HG02840 (cell line): ENCODE measurements at regions not wholly inside any gene's neighbourhood (a gene's known extent, or its start where the extent isn't known, plus 50 kb on each side); places are given as distances from the start of the nearest gene placed in this dataset.
"Not testable (repeated sequence)": the region's sequence is repeated elsewhere in the genome, so short reads cannot be mapped to it uniquely, and the experiment has no call there.

Source experiments
- ATAC-seq: cut with Tn5 transposase; IDR thresholded peaks from one replicate; pipeline ENCODE4 v1.9.1; 2021; ENCODE audit warnings: mild to moderate bottlenecking, moderate library complexity, moderate number of reproducible peaks; ENCODE audit not compliant: unreplicated experiment, low FRiP score

DNA sequence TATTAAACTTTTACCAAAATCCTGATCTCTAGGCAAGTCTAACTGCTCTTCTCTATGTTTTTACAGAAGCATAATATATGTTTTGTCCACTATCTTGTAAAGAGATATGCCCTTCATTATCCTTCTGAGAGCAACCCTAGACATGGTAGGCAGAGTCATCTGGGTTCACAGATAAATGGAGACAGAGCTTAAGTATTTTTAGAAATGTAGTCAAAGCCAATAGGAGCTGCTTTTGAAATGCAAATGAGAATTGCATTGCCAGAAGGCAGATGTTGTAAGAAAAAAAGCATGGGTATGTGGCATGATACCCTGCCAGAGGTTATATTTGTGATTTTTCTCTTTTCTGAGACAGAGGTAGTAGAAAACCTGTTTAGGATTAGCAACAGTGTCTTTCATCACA is 964.8 kb downstream of the SORCS3 start:
- no peak for ATAC-seq

DNA sequence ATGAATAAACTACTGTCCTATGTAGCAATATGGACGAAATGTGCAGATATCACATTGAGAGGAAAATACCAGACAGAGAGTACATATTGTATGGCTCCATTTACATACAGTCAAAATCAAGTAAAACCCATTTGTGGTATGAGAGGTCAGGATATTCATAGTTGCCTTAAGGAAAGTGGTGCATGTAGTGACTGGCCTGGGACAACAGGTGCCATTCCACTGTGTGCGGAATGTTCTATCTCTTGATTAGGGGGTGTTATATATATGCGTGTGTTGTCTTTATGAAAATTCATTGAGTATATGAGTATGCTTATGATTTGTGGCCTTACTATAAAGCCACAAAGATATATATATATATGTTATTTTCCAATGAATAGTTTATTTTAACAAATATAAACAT is 964.0 kb downstream of the SORCS3 start:
- ATAC-seq: no peak

DNA sequence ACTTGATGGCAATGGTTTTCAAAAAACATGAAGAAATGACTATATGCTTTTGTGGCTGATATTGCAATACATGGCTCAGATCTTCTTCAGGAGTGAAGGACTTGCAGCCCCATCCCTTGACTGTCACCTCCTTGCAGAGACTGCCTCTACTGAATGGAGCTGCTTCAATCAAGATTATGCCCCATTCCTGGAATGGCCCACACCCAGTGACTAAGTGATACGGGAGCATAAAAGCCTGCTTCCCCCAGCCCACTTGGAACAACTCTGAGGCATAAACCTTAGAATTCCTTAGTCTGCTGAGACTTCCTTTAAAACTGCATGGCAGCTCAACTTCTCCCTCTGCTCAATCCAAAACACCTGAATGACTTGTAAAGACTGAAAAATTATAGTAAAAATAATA is 957.1 kb downstream of the SORCS3 start:
- no peak for ATAC-seq

DNA sequence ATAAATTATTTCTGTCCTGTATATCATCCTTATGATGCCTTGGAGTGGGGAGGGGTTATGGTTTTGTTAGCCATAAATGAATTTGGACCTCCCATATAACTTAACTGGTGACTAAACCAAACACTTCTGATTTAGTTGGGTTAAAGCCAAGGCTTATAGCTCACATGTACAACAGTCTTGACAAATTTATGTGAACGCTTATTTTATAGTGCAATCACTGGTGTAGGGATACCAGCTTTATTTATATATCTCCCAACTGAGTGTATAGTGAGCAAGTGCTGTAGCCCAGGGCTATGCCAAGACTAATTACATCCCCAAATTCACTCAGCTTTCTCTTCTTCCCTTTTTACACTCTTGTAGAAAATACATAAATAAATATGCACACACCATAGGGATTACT is 956.2 kb downstream of the SORCS3 start:
- no peak for ATAC-seq

DNA sequence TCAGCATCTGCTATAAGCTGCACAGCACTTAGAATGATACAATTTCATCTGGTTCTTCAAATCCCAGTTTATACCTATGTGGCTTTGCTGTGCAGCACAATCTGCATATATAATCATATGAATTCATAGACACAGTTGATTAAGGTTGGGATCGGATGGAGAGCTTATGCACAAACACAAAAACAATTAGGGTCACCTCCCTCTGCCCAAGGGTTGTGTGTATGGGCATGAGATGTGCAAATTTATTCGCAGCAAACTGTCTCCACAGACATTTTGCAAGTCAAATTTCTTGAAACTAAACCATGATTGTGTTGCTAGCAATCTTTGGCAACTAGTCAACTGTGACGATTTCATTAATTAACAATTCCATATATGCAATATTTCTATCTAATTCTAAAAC is 955.7 kb downstream of the SORCS3 start:
- no peak for ATAC-seq

DNA sequence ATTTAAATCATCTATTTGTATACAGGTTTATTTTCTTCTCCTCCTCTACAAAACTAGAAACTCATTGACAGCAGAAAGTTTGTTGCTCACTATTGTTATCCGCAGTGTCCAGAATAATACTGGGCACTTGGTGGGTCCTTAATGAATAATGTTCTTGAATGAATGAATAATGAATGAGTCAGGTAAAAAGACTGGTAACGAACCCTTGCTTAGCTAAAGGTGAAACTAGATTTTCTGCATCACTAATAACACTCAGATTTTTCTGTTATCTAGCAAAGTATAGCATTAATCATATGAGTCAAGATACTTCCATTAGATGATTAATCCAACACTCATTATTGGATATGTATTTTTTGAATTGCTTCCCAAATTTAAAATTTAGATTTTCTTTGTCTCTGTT is 953.2 kb downstream of the SORCS3 start:
- ATAC-seq: no peak

DNA sequence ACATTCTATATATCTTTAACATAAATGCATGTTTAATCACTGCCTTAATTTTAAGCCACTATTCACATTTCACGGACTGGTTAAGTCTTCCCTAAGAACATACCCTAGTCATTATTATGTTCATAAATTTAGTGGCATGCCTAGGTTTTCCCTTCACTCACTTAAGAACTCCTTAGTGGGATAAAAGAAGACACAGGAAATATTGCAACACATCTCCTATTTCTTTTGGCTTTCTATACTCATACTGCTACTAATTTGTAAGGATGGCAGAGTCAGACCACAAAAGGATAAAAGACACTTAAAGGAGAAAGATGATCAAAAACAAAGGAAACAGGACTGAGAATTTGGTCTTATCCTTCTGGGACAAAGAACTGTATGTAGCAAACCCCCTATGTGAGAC is 951.4 kb downstream of the SORCS3 start:
- ATAC-seq: no peak

DNA sequence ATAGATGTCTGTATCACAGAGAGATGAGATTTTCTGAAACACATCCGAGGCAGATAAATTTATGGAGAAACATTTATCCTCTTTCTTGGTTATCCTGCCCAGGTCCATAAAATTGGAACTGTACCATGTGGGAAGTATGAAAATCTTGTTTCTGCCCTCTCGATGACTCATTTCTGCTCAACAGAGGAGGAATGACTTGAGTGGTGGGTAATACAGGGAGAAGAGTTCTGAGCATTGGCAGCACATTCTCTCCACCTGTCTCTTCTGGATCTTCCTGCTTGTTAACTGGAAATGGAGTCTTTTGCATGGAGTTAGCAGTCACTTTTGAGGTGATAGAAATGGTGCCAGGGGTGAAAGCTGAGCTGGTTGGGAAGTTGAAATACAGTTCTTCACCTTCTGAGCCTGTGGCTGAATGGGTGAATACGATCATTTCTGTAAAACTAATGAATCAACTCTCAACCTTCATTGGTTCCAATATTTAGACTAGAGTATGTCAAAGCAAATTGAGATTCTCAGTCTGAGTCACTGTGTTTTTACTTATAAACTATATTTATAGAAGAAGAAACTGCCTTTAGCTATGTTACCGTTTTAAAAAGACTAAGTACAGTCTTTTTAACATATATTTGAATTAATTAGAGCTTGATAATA is 945.5 kb downstream of the SORCS3 start:
- no peak for ATAC-seq

DNA sequence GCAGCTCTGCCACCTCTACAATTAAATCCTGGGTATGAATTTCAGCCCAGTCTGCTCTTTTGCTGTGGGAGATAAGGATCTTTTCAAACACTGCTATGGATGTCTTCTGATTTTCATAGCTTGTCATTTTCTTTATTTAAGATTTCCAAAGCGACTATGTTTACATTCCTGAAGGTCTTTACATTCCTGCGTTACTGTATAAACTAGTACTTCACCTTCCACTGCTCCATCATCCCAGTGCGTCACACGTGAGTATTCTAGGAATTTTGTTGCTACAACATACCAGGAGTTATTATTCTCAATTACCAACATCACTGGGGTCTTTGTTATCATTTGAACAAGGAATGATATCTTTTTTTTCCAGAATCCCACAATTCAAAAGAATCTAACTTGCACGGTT is 944.7 kb downstream of the SORCS3 start:
- no peak for ATAC-seq

DNA sequence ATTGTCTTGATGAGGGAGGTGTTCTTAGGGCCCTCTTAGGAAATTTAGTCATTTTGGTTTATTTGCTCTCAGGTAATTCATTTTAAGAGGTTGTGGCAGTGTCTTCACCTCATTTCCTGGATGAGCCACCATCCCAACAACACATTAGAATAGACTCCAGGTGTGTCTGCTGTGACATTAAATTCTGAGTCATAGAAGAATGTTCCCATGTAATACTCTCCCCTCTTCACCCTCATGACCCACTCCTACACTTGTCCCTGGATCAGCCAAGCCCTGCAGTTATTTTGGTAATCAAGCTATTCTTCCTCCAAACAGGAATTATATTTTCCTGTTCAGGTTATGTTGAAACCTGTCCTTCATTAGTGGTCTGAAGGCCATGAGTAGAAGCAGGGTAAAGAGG is 944.1 kb downstream of the SORCS3 start:
- ATAC-seq: no peak

DNA sequence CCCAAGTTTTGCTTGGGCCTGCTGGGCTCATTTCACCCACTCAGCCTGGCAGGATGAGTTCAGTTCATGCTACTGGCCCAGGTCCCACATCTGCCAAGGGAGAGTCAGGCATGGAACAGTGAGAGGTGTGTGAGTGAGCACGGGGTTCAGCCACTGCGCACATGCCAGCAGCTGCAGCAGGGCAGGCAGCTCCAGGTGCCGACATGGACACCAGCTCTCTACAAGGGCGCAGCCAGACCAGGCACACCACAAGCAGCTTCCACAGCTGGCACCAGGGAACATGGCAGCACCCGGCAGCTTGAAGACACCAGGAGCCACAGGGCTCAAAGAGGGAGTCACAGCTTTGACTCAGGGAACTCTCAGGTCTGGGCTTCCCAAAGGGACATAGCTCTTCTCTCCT is 938.0 kb downstream of the SORCS3 start:
- ATAC-seq: no peak

DNA sequence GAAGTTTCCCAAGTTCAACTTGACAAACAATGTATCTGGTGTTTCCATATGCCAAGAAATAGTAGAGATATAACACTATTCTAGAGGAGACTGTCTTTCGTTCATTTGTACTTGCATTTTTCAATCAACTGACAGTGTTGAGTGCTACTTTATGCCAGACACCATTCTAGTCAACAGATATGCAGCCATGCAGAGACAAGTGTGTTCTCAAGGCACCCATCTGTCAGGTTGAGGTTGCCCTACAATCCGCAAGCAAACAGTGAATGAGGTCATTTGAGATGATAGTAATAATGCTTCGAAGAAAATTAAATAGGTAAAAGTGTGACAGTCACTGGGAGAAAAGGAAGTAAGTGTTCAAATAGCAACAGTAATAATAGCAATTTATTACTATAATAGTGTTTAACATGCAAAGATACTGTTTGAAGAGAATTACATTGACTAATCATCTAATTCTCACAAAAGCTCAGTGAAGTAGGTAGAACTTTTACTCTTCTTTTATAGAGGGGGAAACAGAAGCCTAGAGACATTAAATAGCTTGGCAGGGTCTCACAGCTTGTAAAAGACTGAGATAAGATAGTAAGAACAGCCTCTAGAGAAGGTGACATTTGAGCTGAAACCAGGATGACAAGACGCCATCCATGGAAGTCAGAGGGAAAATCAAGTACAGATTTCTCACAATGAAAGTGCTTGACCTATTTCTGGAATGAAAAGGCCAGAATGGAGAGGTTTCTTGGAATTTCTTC is 936.9 kb downstream of the SORCS3 start:
- ATAC-seq: no peak

DNA sequence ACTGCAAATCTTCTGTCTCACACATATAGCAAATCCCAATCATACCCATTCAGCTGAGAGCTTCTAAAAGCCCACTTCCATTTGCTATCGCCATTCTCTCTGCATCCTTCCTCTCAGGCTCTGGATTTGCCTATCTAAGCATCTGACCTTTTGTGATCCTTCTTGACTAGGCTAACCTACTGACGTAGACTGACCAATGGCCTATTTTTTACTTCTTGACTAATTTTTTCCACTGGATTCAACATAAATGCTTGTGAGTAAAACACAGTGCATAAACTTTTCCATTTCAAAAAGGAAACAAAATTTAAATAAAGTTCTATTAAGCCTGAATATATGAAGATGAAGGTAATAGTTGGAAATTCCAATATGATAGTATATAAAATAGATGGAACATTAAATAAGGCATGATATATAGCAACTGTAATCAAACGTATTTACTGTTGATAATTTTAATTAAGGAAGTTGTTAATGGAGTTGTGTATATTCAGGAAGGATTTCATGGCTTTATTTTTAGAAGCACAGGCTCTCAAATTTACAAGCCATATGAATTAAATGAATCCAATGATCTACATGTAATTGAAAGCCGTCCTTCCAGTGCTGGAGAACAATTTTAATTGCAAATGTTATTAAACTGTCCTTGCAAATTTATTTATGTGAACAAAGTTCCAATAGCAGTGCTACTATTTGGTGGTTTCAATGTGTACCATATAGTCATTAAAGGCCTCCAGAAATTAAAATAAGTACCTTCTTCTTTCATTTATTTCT is 918.4 kb downstream of the SORCS3 start:
- no peak for ATAC-seq

DNA sequence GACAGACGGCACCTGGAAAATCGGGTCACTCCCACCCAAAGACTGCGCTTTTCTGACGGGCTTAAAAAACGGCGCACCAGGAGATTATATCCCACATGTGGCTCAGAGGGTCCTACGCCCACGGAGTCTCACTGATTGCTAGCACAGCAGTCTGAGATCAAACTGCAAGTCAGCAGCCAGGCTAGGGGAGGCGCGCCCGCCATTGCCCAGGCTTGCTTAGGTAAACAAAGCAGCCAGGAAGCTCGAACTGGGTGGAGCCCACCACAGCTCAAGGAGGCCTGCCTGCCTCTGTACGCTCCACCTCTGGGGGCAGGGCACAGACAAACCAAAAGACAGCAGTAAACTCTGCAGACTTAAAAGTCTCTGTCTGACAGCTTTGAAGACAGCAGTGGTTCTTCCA is 909.4 kb downstream of the SORCS3 start:
- ATAC-seq: not testable (repeated sequence)

DNA sequence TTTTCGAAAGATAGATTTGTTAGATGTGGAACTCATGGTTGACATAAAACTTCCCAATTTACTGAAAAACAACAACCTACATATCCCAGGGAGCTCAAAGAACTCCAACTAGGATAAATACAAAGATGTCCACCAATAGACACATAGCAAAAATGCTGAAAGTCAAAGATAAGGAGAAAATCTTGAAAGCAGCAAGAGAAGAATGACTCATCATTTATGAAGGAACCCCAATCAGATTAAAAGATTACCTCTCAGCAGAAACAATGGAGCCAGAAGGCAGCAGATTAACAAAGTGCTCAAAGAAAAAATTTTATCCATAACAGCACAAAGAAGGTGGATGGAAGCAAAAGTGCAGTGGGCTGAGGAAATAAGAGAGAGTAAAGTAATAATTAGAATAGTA is 908.6 kb downstream of the SORCS3 start:
- no peak for ATAC-seq

DNA sequence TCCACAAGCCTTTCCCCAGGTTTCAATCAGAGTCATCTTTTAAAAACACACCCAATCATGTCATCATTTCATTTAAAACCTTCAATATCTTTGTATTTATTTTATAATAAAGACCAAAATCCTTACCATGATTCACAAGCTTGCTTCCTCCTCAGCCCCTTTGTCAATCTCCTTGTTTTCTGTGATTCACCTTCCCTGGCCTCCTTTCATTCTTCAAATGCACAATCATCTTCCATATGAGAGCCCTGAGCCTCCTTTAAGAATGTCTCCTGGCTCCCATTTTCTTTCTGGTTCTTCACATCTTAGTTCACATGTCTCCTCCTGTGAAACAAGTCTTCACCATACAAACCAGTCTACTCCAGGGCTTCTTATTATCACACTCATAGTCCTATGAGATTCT is 904.0 kb downstream of the SORCS3 start:
- no peak for ATAC-seq

DNA sequence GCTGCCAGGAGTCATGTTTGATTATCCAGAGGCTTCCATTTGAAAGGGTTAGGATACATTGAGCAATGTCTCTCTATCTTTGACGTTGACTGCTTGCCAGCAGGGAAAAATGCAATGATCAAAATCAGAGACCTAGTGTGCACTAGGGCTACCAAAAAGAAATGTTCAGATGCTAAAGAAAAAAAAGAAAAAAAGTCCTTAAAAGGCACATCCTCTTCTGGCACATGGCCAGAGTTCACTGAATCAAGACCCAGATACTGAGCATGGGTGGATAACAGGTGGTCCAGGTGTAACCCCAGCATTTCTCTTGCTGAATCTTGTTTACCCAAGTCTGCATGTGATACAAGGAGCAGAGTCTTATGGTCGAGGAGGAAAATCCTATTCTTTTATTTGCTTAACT is 899.3 kb downstream of the SORCS3 start:
- ATAC-seq: no peak

DNA sequence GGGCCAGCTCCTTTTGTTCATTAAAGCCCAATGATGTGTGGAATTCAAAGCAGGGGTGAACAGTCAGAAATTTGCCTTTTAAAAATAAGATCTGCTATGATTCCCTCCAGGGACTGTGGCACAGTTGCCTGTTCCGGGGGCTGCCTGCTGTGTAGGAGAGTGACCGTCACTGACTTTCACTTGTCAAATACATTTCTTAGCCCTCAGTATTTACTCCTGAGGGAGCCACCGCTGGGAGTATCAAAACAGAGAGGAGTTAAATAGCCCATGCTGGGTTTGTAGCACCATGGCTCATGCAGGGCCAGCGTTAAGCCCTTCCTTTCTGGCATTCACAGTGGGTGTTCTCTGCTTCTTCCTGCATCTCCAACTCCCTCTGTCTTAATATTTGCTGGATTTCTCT is 897.8 kb downstream of the SORCS3 start:
- no peak for ATAC-seq

DNA sequence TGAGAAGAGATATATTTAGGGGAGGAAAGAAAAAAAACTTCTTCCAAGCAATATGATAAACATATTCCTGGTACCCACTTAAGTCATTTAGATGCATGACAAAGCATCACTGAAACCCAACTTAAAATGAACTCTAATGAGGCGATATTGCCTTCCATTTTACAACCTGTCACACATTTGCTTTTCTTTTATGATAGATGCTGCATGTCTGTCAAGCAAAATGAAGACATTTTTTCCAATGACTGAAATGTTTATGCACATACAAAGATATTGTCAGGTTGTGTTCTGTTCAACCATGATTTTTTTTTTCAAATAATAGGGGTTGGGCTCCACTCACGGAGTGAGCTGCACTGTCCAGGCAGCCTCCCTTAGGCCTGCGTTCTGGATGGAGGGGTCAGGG is 894.4 kb downstream of the SORCS3 start:
- no peak for ATAC-seq

DNA sequence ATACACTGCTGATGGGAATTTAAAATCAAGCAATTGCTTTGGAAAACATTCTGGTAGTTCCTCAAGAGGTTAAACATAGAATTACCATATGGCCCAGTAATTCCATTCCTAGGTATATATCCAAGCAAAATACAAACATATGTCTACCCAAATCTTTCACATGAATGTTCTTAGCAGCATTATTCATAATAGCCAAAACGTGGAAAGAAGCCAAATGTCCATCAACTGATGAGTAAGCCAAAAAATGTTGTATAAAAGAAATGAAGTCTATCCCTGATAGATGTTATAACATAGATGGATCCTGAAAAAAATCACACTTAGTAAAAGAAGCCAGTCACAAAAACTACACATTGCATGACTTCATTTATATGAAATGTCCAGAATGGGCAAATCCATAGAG is 893.0 kb downstream of the SORCS3 start:
- ATAC-seq: no peak

DNA sequence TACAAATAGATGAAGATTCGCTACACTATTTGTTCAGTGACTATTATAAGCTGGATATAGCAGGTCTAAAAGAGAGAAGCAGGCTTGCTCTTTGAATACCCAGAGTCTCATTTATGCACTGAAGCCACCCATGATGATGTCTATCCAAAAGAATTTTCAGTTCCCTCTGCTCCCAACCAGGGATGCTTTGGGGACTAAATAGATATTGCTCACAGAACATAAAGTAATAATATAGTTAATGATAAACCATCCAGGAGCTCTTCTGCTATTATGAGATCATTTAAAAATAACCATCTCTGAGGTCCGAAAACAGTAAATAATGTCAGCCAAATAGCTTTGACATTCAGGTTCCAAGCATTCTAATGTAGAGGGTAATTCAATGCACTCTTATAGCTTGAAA is 875.4 kb downstream of the SORCS3 start:
- ATAC-seq: no peak

DNA sequence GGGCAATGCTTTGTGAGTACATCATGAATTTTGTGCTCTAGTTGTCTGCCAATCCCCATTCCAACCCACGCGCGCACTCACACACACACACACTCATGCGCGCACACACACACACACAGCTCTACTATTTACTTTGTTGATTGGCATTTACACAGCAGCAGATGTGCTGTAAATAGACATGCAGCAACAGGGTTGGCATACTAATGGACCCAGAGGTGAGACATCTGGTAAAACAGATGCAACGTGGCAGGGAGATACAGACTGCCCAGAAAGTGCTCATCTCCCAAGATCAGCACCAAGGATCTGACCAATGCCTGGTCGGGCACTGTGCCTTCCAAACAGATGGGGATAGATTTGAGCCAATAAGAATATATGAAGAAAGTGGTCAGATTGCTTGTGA is 873.0 kb downstream of the SORCS3 start:
- no peak for ATAC-seq
